Amygdala (tissue), 56 donors: ENCODE measurements at regions not wholly inside any gene's neighbourhood (a gene's known extent, or its start where the extent isn't known, plus 50 kb on each side); places are given as distances from the start of the nearest gene placed in this dataset.
"Not testable (repeated sequence)": the region's sequence is repeated elsewhere in the genome, so short reads cannot be mapped to it uniquely, and the experiment has no call there.

ENCODE experiments used
- DNase-seq, 56 donors: peaks; one replicate each; lab custom pipeline; 2025; lab: John Stamatoyannopoulos, UW

DNA sequence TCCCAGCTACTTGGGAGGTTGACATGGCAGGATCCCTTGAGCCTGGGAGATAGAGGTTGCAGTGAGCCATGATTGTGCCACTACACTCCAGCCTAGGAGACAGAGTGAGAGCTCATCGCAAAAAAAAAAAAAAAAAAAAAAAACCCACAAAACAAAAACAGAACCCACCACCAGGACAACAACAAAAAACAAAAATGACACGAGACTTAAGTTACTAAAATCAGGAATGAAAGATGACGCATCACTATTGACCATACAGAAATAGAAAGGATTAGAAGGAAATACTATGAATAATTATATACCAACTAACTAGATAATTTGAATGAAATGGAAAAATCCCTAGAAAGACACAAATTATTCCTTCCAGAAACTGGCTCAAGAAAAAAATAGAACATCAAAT lies 432.4 kb upstream of the PMFBP1 start:
- no peak for DNase-seq

DNA sequence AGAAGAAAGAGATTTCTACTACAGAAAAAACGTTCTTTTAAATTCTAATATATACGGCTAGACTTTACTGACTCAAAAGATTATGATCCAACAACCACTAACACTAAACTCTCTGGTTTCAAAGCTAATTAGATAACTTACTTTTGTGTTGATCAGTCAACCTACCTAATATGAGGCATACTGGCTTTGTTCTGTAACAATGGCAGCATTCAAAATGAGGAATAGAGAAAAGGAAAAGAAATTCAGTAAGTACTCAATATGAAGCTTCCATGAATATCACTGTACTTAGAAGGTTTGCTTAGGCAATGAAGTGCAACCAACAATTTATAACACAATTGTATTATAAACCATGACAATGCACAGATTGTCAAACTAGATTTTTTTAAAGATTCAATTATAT lies 430.5 kb upstream of the PMFBP1 start:
- DNase-seq, result no peak

DNA sequence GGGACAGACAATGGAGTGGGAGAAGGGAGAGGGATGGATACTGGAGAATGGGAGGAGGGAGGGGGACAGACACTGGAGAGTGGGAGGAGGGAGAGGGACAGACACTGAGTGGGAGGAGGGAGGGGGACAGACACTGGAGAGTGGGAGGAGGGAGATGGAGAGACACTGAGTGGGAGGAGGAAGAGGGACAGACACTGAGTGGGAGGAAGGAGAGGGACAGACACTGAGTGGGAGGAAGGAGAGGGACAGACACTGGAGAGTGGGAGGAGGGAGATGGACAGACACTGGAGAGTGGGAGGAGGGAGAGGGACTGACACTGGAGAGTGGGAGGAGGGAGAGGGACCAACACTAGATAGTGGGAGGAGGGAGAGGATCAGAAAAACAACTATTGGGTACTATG lies 426.7 kb upstream of the PMFBP1 start:
- no peak for DNase-seq

DNA sequence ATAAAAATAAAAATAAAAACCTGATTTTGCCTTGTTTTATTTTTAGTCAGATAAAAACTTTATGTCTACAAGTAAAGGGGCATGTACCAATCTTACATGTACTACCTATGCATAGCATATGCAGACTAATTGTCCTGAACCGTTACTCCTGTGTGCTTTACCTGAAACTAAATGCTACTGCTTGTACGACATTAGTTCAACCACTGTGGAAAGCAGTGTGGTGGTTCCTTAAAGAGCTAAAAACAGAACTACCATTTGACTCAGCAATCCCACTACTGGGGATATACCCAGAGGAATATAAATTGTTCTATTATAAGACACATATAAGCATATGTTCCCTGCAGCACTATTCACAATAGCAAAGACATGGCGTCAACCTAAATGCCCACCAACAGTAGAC lies 426.0 kb upstream of the PMFBP1 start:
- no peak for DNase-seq

DNA sequence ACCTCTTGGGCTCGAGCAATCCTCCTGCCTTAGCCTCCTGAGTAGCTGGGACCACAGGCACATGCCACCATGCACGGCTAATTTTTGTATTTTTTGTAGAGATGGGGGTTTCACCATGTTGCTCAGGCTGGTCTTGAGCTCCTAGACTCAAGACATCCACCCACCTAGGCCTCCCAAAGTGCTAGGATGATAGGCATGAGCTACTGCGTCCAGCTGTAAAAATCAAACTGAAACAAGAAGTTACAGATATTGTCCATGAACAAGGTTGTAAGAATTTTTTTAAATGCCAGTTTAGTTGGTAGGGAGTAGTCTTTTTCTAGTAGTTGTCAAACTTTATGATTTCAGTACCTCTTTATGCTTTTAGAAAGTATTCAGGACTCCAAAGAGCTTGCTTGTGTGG lies 424.4 kb upstream of the PMFBP1 start:
- DNase-seq, result no peak

GRCh38 chr16:72590151-72590937 lies 418.4 kb upstream of the PMFBP1 start:
- DNase-seq, result peak in 1 of 56 donors; percentile 3

DNA sequence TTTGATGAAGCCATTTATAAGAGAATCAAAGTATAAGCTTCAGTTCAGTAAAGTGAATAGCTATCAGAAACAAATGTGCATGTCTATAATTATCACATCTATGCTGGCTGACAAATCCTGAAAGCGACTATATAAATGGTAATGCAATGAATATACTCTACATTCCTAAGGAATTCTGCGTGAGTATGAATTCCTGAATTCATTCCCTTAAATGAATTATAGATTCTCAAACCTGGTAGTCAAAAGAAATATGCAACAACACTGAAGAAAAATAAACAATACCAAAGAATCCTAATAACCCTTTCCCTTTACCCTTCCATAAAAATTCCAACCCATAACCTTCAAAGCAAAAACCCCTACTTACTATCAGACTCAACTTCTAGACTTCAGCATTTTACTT lies 416.6 kb upstream of the PMFBP1 start:
- DNase-seq, result no peak

DNA sequence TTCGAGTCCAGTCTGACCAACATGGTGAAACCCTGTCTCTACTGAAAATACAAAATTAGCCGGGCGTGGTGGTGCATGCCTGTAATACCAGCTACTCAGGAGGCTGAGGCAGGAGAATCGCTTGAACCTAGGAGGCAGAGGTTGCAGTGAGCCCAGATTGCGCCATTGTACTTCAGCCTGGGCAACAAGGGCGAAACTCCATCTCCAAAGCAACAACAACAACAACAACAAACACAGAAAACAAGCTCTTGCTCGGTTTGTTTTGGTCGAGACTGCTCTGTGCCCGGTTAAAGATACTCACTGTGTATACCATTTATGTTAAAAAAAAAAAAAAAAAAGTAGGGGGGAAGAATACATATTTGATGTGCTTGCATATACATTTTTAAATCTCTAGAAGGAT lies 406.1 kb upstream of the PMFBP1 start:
- not testable (repeated sequence) for DNase-seq

DNA sequence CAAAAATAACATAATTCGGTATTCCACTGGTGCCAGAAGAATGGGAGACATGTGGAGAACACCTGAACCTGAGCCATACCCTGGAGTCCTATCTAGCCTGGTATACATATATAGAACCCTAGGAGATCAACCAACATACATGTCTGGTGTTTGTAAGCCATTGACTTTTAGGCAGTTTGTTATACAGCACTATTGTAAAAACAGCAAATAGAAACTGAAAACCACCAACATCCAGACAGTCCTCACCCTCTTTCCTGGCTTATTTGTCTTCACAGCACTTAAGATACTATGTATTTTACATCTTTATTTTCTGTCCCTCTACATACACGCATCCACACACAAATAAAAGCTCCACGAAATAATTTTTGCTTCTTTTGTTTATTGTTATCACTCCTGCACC lies 404.2 kb upstream of the PMFBP1 start:
- no peak for DNase-seq

DNA sequence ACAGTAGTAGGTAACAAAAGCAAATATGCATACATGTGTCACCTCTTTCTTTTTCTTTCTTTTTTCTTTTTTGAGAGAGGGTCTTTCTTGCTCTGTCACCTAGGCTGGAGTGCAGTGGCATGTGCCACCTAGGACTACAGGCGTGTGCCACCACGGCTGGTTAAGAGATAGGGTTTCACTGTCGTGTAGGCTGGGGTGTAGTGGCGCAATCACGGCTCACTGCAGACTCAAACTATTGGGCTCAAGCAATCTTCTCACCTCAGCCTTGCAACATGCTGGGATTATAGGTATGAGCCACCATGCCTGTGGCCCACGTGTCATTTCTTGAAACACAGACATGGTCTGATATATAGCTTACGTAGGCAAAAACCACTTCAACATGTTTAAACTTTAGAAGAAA lies 397.7 kb upstream of the PMFBP1 start:
- no peak for DNase-seq

- no peak for DNase-seq
Measured at GRCh38 chr16:72568502-72568901, 396.5 kb upstream of the PMFBP1 start.

- no peak for DNase-seq
Measured at GRCh38 chr16:72566174-72566573, 394.2 kb upstream of the PMFBP1 start.

- no peak for DNase-seq
Measured at GRCh38 chr16:72565106-72565505, 393.2 kb upstream of the PMFBP1 start.

DNA sequence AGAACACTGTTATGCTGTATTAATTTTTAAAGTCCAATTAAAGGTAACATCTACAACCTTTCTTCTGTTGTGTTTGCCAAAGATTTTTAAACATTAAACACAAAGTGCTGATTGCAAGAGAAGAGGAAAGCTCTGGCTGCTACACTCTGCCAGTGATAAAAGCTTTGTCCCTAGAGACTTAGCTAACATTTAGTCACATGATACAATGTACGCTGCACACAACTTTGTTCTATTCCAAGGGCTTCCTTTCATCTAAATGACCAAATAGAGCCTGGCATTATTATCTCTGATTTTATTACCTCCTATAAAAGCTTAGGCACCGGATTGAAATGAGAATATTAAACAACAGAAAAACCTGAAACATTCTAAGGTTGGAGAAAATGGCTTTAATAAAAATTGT lies 388.7 kb upstream of the PMFBP1 start:
- DNase-seq, result no peak

GRCh38 chr16:72558501-72558900 lies 386.5 kb upstream of the PMFBP1 start:
- DNase-seq, result no peak

GRCh38 chr16:72554935-72555334 lies 383.0 kb upstream of the PMFBP1 start:
- no peak for DNase-seq

- DNase-seq, result no peak
Measured at GRCh38 chr16:72552654-72553053, 380.7 kb upstream of the PMFBP1 start.

- no peak for DNase-seq
Measured at GRCh38 chr16:72551649-72552048, 379.7 kb upstream of the PMFBP1 start.

DNA sequence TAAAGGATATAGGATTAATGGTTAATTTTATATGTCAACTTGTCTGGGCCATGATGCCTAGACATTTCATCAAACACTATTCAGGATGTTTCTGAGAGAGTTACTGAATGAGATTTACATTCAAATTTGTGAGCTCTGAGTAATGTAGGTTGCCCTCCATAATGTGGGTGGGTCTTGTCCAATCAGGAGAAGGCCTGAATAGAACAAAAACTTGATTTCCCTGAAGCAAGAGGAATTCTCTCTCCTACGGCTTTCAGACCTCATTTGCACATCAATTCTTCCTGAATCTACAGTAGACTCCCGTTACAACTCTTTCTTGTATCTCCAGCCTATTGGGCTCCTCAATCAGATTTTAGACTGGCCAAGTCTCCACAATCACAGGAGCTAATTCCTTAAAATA lies 377.9 kb upstream of the PMFBP1 start:
- no peak for DNase-seq

DNA sequence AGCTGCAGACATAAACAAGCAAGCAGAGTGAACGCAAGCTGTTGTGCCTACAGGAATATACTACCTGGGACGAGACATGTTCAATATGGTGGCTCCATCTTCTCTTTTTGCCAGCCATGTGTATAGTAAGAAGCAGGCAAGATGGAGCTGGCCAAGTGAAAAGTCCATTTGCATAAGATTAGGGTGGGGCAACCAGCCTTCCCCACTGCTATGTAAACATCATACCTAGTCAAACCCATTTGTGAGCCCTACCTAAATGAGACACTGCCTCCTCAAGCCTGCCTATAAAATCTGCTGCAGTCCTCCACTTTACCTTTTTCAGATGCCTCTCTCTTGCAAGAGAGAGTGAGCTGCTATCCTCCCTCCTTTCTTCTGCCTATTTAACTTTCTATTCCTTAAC lies 370.1 kb upstream of the PMFBP1 start:
- no peak for DNase-seq

DNA sequence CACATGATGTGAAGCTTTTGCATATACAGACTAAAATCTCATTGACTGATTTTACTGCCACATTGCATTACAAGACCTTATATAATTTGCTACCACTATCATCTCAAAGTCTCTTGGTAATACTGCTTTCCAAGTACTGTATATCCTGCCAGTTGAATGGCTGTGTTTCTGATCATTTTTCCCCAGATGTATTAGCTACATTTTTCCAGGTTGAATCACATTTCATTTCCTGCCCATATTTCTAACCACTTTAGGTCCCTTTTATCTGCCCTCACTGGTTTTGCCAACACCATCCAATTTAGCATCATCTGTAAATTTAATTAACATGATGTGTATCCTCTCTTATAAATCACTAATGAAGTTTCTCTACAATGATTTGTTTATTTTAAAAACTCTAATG lies 365.7 kb upstream of the PMFBP1 start:
- DNase-seq, result no peak

- no peak for DNase-seq
Measured at GRCh38 chr16:72536723-72537435, 364.9 kb upstream of the PMFBP1 start.
